HepG2 (cell line): ENCODE measurements at regions not wholly inside any gene's neighbourhood (a gene's known extent, or its start where the extent isn't known, plus 50 kb on each side); places are given as distances from the start of the nearest gene placed in this dataset.

Experiments used
- ATAC-seq: fragments of 200-7000 bp; cut with Tn5 transposase; 3 replicates; pipeline ENCODE4 v1.9.1; 2020; ENCODE audit warnings: mild to moderate bottlenecking, moderate library complexity
- BruUV-seq: library from RNA; stranded (reverse); fragments of 400-500 nt; replicated peaks from 2 replicates; lab custom pipeline; 2021; lab: Mats Ljungman, UMichigan
- CTCF ChIA-PET: fragments of 300-600 bp; formaldehyde crosslinking; extraction: SDS; loops from one replicate; lab custom pipeline; 2021; ENCODE audit warnings: low total read pairs, inconsistent platforms, low intra/inter-chr PET ratio; lab: Yijun Ruan, JAX
- POLR2A ChIA-PET: fragments of 350-600 bp; sonication (Branson Sonifier 250); formaldehyde crosslinking; loops from one replicate; lab custom pipeline; 2020; ENCODE audit warnings: antibody characterized with exemption, inconsistent platforms; lab: Yijun Ruan, JAX
- DNase-seq: peaks from one replicate; pipeline ENCODE4 v3.0.0-alpha.2; 2015; ENCODE audit warnings: low spot score
- FAIRE-seq: peaks from 3 replicates; lab custom pipeline; 2011; peaks lifted over from hg19 to GRCh38; lab: Jason Lieb, UNC
- H2AFZ ChIP-seq: one replicate; pipeline ENCODE4 v1.6.1; 2011; ENCODE audit warnings: low read length, inconsistent platforms
- H3K27ac ChIP-seq: fragments of 300-600 bp; 3 replicates; pipeline ENCODE4 v1.8.0; 2011; ENCODE audit warnings: mixed run types, mild to moderate bottlenecking, mixed read lengths, low read length, inconsistent platforms; ENCODE audit not compliant: insufficient read depth; ENCODE audit errors: extremely low read length
- H3K27me3 ChIP-seq, 2 experiments: fragments of 200-600 bp in 1 of 2; 2 replicates in 1 of 2; 3 replicates in 1 of 2; pipeline versions ENCODE4 v1.6.0 to v1.8.0; 2011; ENCODE audit warnings: low read length in 2 of 2, mild to moderate bottlenecking in 2 of 2, moderate library complexity in 2 of 2, inconsistent platforms in 1 of 2; ENCODE audit not compliant: insufficient read depth in 2 of 2, control insufficient read depth in 1 of 2
- H3K36me3 ChIP-seq, 2 experiments: fragments of 200-600 bp in 1 of 2; replicated peaks in 1 of 2; 2 replicates in 1 of 2; 3 replicates in 1 of 2; pipeline versions ENCODE4 v1.5.1 to v1.8.0; 2011; ENCODE audit warnings: low read length in 2 of 2, inconsistent platforms in 1 of 2; ENCODE audit not compliant: insufficient read depth in 2 of 2, control insufficient read depth in 1 of 2
- H3K4me1 ChIP-seq: 2 replicates; pipeline ENCODE4 v1.5.1; 2012; ENCODE audit warnings: low read length, inconsistent platforms; ENCODE audit not compliant: insufficient read depth
- H3K4me2 ChIP-seq: 2 replicates; pipeline ENCODE4 v1.6.0; 2011; ENCODE audit warnings: low read depth, low read length, inconsistent platforms
- H3K4me3 ChIP-seq, 3 experiments: fragments of 200-600 bp in 1 of 3; sonication (generic), shearing (Covaris generic) in 1 of 3; replicated peaks in 1 of 3; 2 replicates each; pipeline ENCODE4 v1.5.1; 2011 to 2016; ENCODE audit warnings: low read length in 3 of 3, inconsistent platforms in 2 of 3, low read depth in 2 of 3, mild to moderate bottlenecking in 2 of 3, control low read depth in 1 of 3, mixed read lengths in 1 of 3; ENCODE audit not compliant: insufficient read depth in 1 of 3
- H3K79me2 ChIP-seq: one replicate; pipeline ENCODE4 v1.6.1; 2011; ENCODE audit warnings: low read length, inconsistent platforms; ENCODE audit not compliant: insufficient read depth
- H3K9ac ChIP-seq: 2 replicates; pipeline ENCODE4 v1.6.0; 2011; ENCODE audit warnings: mild to moderate bottlenecking, low read depth, low read length, inconsistent platforms; ENCODE audit not compliant: insufficient read depth
- H3K9me3 ChIP-seq: 2 replicates; pipeline ENCODE4 v1.5.1; 2012; ENCODE audit warnings: mild to moderate bottlenecking, low read length
- H4K20me1 ChIP-seq: 2 replicates; pipeline ENCODE4 v1.6.0; 2011; ENCODE audit warnings: inconsistent platforms, mild to moderate bottlenecking, low read length, moderate library complexity; ENCODE audit not compliant: insufficient read depth
- ATF1 ChIP-seq: IDR thresholded peaks from 2 replicates; pipeline ENCODE4 v1.6.1; 2016; ENCODE audit warnings: mild to moderate bottlenecking, control low read depth
- NFKBIZ ChIP-seq: IDR thresholded peaks from 2 replicates; pipeline ENCODE4 v1.6.1; 2018; ENCODE audit warnings: missing genetic modification reagents, missing compliant biosample characterization
- TP53 ChIP-seq: sonication (generic); formaldehyde crosslinking; conservative IDR thresholded peaks from 2 replicates; pipeline ENCODE4 v1.4.0; 2020; ENCODE audit warnings: missing genetic modification reagents
- ZNF589 ChIP-seq: sonication (generic); formaldehyde crosslinking; conservative IDR thresholded peaks from 2 replicates; pipeline ENCODE4 v1.8.0; 2022; ENCODE audit warnings: mild to moderate bottlenecking, moderate library complexity, missing genetic modification reagents
- WGBS: methylation state at CpG from one replicate; pipeline ENCODE4 v1.1.6; 2017; ENCODE audit warnings: low lambda C conversion rate; 5-methylcytosine and 5-hydroxymethylcytosine counted together
- in situ Hi-C: cut with HindIII; loops from 2 replicates; pipeline ENCODE4 v1.10.0; 2017; ENCODE audit warnings: low pct_unique_long_range_greater_than_20kb; ENCODE audit not compliant: extremely low pct_ligation_motif_present
- intact Hi-C: fragments of 100-400 bp; cut with micrococcal nuclease; formaldehyde crosslinking; loops from one replicate; pipeline ENCODE4 v1.10.0; 2022; ENCODE audit not compliant: unreplicated experiment
- TF ChIP-seq, protein P1 (sequence below): sonication (generic); formaldehyde crosslinking; IDR thresholded peaks from 2 replicates; pipeline ENCODE4 v1.9.0; 2022; ENCODE audit warnings: low read depth, missing genetic modification reagents

DNA sequence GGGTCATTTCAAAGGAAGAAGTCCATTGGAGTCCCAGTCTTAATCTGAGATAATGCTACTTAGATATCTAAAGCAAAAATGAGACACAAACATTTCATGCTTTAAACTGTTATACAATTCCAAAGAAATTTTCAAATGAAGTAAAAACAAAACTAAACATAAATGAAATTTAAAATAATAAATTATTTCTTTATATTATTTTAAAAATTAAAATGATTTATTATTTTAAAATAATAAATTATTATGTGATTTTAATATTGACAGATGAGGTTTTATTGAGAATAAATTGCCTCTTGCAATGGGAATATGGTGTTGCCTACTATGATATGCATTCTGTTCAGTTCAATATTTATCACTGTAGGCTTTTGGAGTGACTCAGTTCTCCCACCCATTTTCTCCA lies 93.7 kb upstream of the BACH2 start:
- Histone ChIP-seq H3K36me3 (no peaks in the 10 kb centered on the region), H3K79me2 (no peaks in the 10 kb centered on the region), H3K9ac (no peak overlapping the region), H3K4me2 (no peak overlapping the region), H3K27ac (no peak overlapping the region), H4K20me1 (no peaks in the 10 kb centered on the region), H2AFZ (no peak overlapping the region), H3K9me3 (no peaks in the 10 kb centered on the region), H3K4me3 (no peak overlapping the region), H3K27me3 (peaks cover 0 to 4% of the 10 kb centered on the region in 2 experiments; a peak in 2 of 5 replicates), H3K4me1 (no peaks in the 10 kb centered on the region)
- DNase-seq (no peak), ATAC-seq (no peak), FAIRE-seq (no peak)
- POLR2A ChIA-PET, result no interaction called here
- no TSS peak for BruUV-seq
- intact Hi-C loops, result no loop called here
- TF ChIP-seq ZNF589, result no peak
- in situ Hi-C loops, result no loop called here
- CTCF ChIA-PET, result no interaction called here

DNA sequence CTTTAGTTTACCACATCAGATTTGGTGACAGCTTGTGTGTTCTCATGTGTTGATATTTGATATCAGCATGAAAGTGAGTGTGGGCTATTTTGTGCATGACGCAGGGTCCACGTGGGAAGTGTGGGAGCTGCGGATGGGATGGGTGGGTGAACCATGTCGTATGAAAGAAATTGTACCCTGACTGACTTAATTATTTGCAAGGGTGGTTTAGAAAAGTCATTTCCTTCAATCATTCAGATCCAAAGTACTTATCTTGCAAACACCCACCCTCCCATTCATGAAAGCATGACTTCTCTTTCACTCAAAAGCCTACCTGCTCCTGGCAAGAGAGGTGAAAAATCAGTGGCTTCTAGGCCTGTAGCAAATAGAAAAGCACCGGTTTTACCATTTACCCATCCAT lies 91.8 kb upstream of the BACH2 start:
- WGBS, result 18% methylated on average over 5 of the region's 5 CpGs
- ChIA-PET POLR2A (no interaction called here), CTCF (no interaction called here)
- H3K9ac ChIP-seq, result no peak overlapping the region
- no peaks in the 10 kb centered on the region for H3K36me3 ChIP-seq
- H3K27ac ChIP-seq, result no peak overlapping the region
- intact Hi-C loops, result no loop called here
- BruUV-seq, result no TSS peak
- H2AFZ ChIP-seq, result no peak overlapping the region
- TF ChIP-seq, protein P1, sequence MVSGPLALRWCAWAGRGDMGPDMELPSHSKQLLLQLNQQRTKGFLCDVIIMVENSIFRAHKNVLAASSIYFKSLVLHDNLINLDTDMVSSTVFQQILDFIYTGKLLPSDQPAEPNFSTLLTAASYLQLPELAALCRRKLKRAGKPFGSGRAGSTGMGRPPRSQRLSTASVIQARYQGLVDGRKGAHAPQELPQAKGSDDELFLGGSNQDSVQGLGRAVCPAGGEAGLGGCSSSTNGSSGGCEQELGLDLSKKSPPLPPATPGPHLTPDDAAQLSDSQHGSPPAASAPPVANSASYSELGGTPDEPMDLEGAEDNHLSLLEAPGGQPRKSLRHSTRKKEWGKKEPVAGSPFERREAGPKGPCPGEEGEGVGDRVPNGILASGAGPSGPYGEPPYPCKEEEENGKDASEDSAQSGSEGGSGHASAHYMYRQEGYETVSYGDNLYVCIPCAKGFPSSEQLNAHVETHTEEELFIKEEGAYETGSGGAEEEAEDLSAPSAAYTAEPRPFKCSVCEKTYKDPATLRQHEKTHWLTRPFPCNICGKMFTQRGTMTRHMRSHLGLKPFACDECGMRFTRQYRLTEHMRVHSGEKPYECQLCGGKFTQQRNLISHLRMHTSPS (CRISPR knock-in tag), result no peak
- no peak for TF ChIP-seq ATF1 (CRISPR knock-in tag)
- no peak for TF ChIP-seq TP53 (CRISPR knock-in tag)
- TF ChIP-seq NFKBIZ (CRISPR knock-in tag), result no peak
- TF ChIP-seq, all 625 proteins: peak for 0
- FAIRE-seq, result no peak
- Histone ChIP-seq H4K20me1 (no peaks in the 10 kb centered on the region), H3K79me2 (no peaks in the 10 kb centered on the region), H3K27me3 (peaks cover 0 to 4% of the 10 kb centered on the region in 2 experiments; a peak in 2 of 5 replicates), H3K4me1 (no peaks in the 10 kb centered on the region), H3K4me2 (no peak overlapping the region), H3K4me3 (no peak overlapping the region), H3K9me3 (no peaks in the 10 kb centered on the region)
- no peak for ATAC-seq
- in situ Hi-C loops, result no loop called here
- DNase-seq, result no peak
